Panc1 (cell line): ENCODE measurements at regions not wholly inside any gene's neighbourhood (a gene's known extent, or its start where the extent isn't known, plus 50 kb on each side); places are given as distances from the start of the nearest gene placed in this dataset.

Source experiments
- CTCF ChIP-seq: fragments of 450-650 bp; IDR thresholded peaks from 2 replicates; pipeline ENCODE4 v1.5.1; 2017; ENCODE audit warnings: mild to moderate bottlenecking
- POLR2AphosphoS5 ChIP-seq: IDR thresholded peaks from 2 replicates; pipeline ENCODE4 v1.6.1; 2012; ENCODE audit warnings: mild to moderate bottlenecking, low read depth, low read length, moderate library complexity
- REST ChIP-seq, 2 experiments: IDR thresholded peaks; 2 replicates each; pipeline ENCODE4 v1.6.1; 2011 to 2012; ENCODE audit warnings: low read depth in 2 of 2, control low read depth in 1 of 2, low read length in 1 of 2, mild to moderate bottlenecking in 1 of 2, moderate library complexity in 1 of 2; ENCODE audit not compliant: insufficient read depth in 1 of 2
- SIN3A ChIP-seq: IDR thresholded peaks from 2 replicates; pipeline ENCODE4 v1.6.1; 2012; ENCODE audit warnings: low read depth, mild to moderate bottlenecking, low read length, moderate library complexity, borderline replicate concordance; ENCODE audit not compliant: insufficient read depth
- TCF7L2 ChIP-seq: IDR thresholded peaks from 2 replicates; pipeline ENCODE4 v1.6.1; 2011; ENCODE audit warnings: mild to moderate bottlenecking, low read depth, low read length, inconsistent platforms

GRCh38 chr2:64324746-64325410 is 129.1 kb upstream of the LGALSL start:
- TF ChIP-seq CTCF (no peak), POLR2AphosphoS5 (no peak), SIN3A (no peak), REST (IDR thresholded peaks at IDR 0.05; ENCODE audit: insufficient read depth in 1 of 2, low read depth in 2 of 2, low read length in 1 of 2) (no peak), TCF7L2 (no peak)
